SU-DHL-6 (cell line): ENCODE measurements at regions not wholly inside any gene's neighbourhood (a gene's known extent, or its start where the extent isn't known, plus 50 kb on each side); places are given as distances from the start of the nearest gene placed in this dataset.

Experiments used
- EZH2phosphoT487 ChIP-seq: fragments of 200-600 bp; sonication (generic), shearing (Covaris generic); conservative IDR thresholded peaks from 2 replicates; pipeline ENCODE4 v1.6.1; 2018; ENCODE audit warnings: mild to moderate bottlenecking, antibody characterized with exemption, low read length, moderate library complexity, mixed read lengths
- TF ChIP-seq, protein P1 (sequence below): fragments of 200-600 bp; sonication (generic); IDR thresholded peaks from one replicate; pipeline ENCODE4 v1.5.1; 2017; ENCODE audit warnings: antibody characterized with exemption, mild to moderate bottlenecking, low read length, moderate library complexity; ENCODE audit not compliant: insufficient read depth, poor library complexity, severe bottlenecking

DNA sequence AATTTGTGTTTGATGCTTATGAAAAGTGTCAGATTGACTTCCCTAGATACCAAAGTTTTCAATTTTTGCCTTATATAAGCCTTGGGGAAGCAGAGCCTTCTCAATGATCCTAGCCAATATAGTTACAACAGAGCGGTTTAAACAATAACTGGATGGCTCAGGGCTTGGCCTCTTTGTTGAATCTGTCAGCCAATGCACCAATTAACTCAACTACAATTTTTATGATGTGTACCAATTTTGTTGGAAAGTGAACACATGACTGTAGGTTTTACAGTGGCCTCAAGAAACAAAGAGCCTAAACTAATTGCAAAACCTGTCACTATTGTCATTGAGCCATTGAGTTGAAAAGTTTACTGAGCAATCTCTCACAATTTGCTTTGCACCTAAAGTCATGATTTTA lies 71.6 kb upstream of the RGS18 start:
- TF ChIP-seq, protein P1, sequence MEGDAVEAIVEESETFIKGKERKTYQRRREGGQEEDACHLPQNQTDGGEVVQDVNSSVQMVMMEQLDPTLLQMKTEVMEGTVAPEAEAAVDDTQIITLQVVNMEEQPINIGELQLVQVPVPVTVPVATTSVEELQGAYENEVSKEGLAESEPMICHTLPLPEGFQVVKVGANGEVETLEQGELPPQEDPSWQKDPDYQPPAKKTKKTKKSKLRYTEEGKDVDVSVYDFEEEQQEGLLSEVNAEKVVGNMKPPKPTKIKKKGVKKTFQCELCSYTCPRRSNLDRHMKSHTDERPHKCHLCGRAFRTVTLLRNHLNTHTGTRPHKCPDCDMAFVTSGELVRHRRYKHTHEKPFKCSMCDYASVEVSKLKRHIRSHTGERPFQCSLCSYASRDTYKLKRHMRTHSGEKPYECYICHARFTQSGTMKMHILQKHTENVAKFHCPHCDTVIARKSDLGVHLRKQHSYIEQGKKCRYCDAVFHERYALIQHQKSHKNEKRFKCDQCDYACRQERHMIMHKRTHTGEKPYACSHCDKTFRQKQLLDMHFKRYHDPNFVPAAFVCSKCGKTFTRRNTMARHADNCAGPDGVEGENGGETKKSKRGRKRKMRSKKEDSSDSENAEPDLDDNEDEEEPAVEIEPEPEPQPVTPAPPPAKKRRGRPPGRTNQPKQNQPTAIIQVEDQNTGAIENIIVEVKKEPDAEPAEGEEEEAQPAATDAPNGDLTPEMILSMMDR, result no peak
- no peak for TF ChIP-seq EZH2phosphoT487
